GM23338 (cell line): ENCODE measurements at regions not wholly inside any gene's neighbourhood (a gene's known extent, or its start where the extent isn't known, plus 50 kb on each side); places are given as distances from the start of the nearest gene placed in this dataset.

Experiments used
- ATAC-seq: fragments of 200-7000 bp; cut with Tn5 transposase; 3 replicates; pipeline ENCODE4 v1.9.1; 2020
- DNase-seq: peaks from one replicate; pipeline ENCODE4 v3.0.0-alpha.2; 2015; ENCODE audit warnings: low spot score
- H2AFZ ChIP-seq: fragments of 200-600 bp; sonication (generic); 2 replicates; pipeline ENCODE4 v1.8.0; 2016; ENCODE audit warnings: antibody characterized with exemption, mild to moderate bottlenecking, moderate library complexity
- H3F3A ChIP-seq: fragments of 200-600 bp; sonication (generic); replicated peaks from 2 replicates; pipeline ENCODE4 v1.8.0; 2017; ENCODE audit warnings: antibody characterized with exemption, mixed run types, low read depth
- H3K27ac ChIP-seq: fragments of 200-600 bp; sonication (generic); 2 replicates; pipeline ENCODE4 v1.6.1; 2016; ENCODE audit warnings: low read depth
- H3K27me3 ChIP-seq: fragments of 200-600 bp; sonication (generic); 2 replicates; pipeline ENCODE4 v1.8.0; 2016; ENCODE audit warnings: mild to moderate bottlenecking, mixed run types, moderate library complexity; ENCODE audit not compliant: insufficient read depth
- H3K36me3 ChIP-seq: fragments of 200-600 bp; sonication (generic); 2 replicates; pipeline ENCODE4 v1.8.0; 2016; ENCODE audit warnings: mild to moderate bottlenecking; ENCODE audit not compliant: insufficient read depth
- H3K4me1 ChIP-seq: fragments of 200-600 bp; sonication (generic); 2 replicates; pipeline ENCODE4 v1.8.0; 2016; ENCODE audit warnings: mild to moderate bottlenecking, moderate library complexity; ENCODE audit not compliant: insufficient read depth
- H3K4me2 ChIP-seq: fragments of 200-600 bp; sonication (generic); 2 replicates; pipeline ENCODE4 v1.7.1; 2017; ENCODE audit warnings: mixed run types
- H3K4me3 ChIP-seq: fragments of 200-600 bp; sonication (generic); 2 replicates; pipeline ENCODE4 v1.6.1; 2016; ENCODE audit warnings: mixed run types
- H3K79me2 ChIP-seq: fragments of 200-600 bp; sonication (generic); replicated peaks from 2 replicates; pipeline ENCODE4 v1.8.0; 2017; ENCODE audit warnings: mild to moderate bottlenecking; ENCODE audit not compliant: insufficient read depth
- H3K9me2 ChIP-seq: fragments of 200-600 bp; sonication (generic); 2 replicates; pipeline ENCODE4 v1.8.0; 2017; ENCODE audit not compliant: insufficient read depth
- H4K20me1 ChIP-seq: fragments of 200-600 bp; sonication (generic); replicated peaks from 2 replicates; pipeline ENCODE4 v1.8.0; 2017; ENCODE audit warnings: mild to moderate bottlenecking; ENCODE audit not compliant: insufficient read depth
- H3K27ac Mint-ChIP-seq: 2 replicates; pipeline ENCODE4 v1.8.0; 2020; ENCODE audit warnings: inconsistent platforms, mild to moderate bottlenecking, moderate library complexity, mixed read lengths
- H3K27me3 Mint-ChIP-seq: 3 replicates; pipeline ENCODE4 v1.8.0; 2022; ENCODE audit warnings: low read depth, mild to moderate bottlenecking, moderate library complexity, mixed read lengths, inconsistent platforms; ENCODE audit not compliant: insufficient read depth, poor library complexity
- H3K36me3 Mint-ChIP-seq: 3 replicates; pipeline ENCODE4 v1.8.0; 2021; ENCODE audit warnings: low read depth, mild to moderate bottlenecking, inconsistent platforms, moderate library complexity, mixed read lengths
- H3K4me1 Mint-ChIP-seq: 3 replicates; pipeline ENCODE4 v1.8.0; 2020; ENCODE audit warnings: mild to moderate bottlenecking, inconsistent platforms, mixed read lengths
- H3K4me3 Mint-ChIP-seq: 3 replicates; pipeline ENCODE4 v1.8.0; 2021; ENCODE audit warnings: moderate library complexity, mild to moderate bottlenecking, inconsistent platforms, mixed read lengths
- H3K9me3 Mint-ChIP-seq: 3 replicates; pipeline ENCODE4 v1.8.0; 2020; ENCODE audit warnings: moderate library complexity, mild to moderate bottlenecking, inconsistent platforms, mixed read lengths
- POLR2AphosphoS5 ChIP-seq: IDR thresholded peaks from 2 replicates; pipeline ENCODE4 v1.6.1; 2016; ENCODE audit warnings: antibody characterized with exemption, low read depth
- STAT1 ChIP-seq: IDR thresholded peaks from one replicate; pipeline ENCODE4 v1.6.1; 2016; ENCODE audit warnings: antibody characterized with exemption; ENCODE audit not compliant: unreplicated experiment
- TF ChIP-seq, protein P1 (sequence below), 2 experiments: fragments of 200-600 bp in 1 of 2; sonication (generic) in 1 of 2; conservative IDR thresholded peaks; 2 replicates each; pipeline versions ENCODE4 v1.5.1 to v1.6.1; 2016 to 2017; ENCODE audit warnings: antibody characterized with exemption in 2 of 2, low read depth in 2 of 2, mild to moderate bottlenecking in 2 of 2, moderate library complexity in 1 of 2
- TF ChIP-seq, protein P2 (sequence below): fragments of 250-450 bp; sonication (Bioruptor Pico); IDR thresholded peaks from 2 replicates; pipeline ENCODE4 v1.5.0; 2020; ENCODE audit warnings: mild to moderate bottlenecking, moderate library complexity

GRCh38 chr13:55120631-55121030, 2020.1 kb upstream of the PRR20A start (continued):
- TF ChIP-seq, protein P1, sequence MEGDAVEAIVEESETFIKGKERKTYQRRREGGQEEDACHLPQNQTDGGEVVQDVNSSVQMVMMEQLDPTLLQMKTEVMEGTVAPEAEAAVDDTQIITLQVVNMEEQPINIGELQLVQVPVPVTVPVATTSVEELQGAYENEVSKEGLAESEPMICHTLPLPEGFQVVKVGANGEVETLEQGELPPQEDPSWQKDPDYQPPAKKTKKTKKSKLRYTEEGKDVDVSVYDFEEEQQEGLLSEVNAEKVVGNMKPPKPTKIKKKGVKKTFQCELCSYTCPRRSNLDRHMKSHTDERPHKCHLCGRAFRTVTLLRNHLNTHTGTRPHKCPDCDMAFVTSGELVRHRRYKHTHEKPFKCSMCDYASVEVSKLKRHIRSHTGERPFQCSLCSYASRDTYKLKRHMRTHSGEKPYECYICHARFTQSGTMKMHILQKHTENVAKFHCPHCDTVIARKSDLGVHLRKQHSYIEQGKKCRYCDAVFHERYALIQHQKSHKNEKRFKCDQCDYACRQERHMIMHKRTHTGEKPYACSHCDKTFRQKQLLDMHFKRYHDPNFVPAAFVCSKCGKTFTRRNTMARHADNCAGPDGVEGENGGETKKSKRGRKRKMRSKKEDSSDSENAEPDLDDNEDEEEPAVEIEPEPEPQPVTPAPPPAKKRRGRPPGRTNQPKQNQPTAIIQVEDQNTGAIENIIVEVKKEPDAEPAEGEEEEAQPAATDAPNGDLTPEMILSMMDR (conservative IDR thresholded peaks at IDR 0.05; ENCODE audit: low read depth in 2 of 2), result no peak

GRCh38 chr13:55155046-55155445, 1985.7 kb upstream of the PRR20A start:
- Histone ChIP-seq H3K27me3 (no peaks in the 10 kb centered on the region), H3K4me1 (0 out of 2 replicates have a peak, but pooled peaks cover 7% of the 10 kb centered on the region), H3K36me3 (no peaks in the 10 kb centered on the region), H4K20me1 (no peaks in the 10 kb centered on the region), H3K79me2 (no peaks in the 10 kb centered on the region), H2AFZ (no peak overlapping the region), H3K4me3 (no peak overlapping the region), H3F3A (no peaks in the 10 kb centered on the region), H3K4me2 (no peak overlapping the region), H3K9me2 (no peaks in the 10 kb centered on the region), H3K27ac (no peak overlapping the region)
- H3K27ac Mint-ChIP-seq, result no peak overlapping the region
- no peak overlapping the region for H3K4me3 Mint-ChIP-seq
- peaks cover 4% of the 10 kb centered on the region for H3K27me3 Mint-ChIP-seq
- H3K36me3 Mint-ChIP-seq, result peaks cover 20% of the 10 kb centered on the region
- peaks cover 24% of the 10 kb centered on the region for H3K9me3 Mint-ChIP-seq
- peaks cover 3% of the 10 kb centered on the region; the same call in 2 of the 3 replicates for H3K4me1 Mint-ChIP-seq
- no peak for ATAC-seq
- no peak for TF ChIP-seq POLR2AphosphoS5
- TF ChIP-seq, protein P2, sequence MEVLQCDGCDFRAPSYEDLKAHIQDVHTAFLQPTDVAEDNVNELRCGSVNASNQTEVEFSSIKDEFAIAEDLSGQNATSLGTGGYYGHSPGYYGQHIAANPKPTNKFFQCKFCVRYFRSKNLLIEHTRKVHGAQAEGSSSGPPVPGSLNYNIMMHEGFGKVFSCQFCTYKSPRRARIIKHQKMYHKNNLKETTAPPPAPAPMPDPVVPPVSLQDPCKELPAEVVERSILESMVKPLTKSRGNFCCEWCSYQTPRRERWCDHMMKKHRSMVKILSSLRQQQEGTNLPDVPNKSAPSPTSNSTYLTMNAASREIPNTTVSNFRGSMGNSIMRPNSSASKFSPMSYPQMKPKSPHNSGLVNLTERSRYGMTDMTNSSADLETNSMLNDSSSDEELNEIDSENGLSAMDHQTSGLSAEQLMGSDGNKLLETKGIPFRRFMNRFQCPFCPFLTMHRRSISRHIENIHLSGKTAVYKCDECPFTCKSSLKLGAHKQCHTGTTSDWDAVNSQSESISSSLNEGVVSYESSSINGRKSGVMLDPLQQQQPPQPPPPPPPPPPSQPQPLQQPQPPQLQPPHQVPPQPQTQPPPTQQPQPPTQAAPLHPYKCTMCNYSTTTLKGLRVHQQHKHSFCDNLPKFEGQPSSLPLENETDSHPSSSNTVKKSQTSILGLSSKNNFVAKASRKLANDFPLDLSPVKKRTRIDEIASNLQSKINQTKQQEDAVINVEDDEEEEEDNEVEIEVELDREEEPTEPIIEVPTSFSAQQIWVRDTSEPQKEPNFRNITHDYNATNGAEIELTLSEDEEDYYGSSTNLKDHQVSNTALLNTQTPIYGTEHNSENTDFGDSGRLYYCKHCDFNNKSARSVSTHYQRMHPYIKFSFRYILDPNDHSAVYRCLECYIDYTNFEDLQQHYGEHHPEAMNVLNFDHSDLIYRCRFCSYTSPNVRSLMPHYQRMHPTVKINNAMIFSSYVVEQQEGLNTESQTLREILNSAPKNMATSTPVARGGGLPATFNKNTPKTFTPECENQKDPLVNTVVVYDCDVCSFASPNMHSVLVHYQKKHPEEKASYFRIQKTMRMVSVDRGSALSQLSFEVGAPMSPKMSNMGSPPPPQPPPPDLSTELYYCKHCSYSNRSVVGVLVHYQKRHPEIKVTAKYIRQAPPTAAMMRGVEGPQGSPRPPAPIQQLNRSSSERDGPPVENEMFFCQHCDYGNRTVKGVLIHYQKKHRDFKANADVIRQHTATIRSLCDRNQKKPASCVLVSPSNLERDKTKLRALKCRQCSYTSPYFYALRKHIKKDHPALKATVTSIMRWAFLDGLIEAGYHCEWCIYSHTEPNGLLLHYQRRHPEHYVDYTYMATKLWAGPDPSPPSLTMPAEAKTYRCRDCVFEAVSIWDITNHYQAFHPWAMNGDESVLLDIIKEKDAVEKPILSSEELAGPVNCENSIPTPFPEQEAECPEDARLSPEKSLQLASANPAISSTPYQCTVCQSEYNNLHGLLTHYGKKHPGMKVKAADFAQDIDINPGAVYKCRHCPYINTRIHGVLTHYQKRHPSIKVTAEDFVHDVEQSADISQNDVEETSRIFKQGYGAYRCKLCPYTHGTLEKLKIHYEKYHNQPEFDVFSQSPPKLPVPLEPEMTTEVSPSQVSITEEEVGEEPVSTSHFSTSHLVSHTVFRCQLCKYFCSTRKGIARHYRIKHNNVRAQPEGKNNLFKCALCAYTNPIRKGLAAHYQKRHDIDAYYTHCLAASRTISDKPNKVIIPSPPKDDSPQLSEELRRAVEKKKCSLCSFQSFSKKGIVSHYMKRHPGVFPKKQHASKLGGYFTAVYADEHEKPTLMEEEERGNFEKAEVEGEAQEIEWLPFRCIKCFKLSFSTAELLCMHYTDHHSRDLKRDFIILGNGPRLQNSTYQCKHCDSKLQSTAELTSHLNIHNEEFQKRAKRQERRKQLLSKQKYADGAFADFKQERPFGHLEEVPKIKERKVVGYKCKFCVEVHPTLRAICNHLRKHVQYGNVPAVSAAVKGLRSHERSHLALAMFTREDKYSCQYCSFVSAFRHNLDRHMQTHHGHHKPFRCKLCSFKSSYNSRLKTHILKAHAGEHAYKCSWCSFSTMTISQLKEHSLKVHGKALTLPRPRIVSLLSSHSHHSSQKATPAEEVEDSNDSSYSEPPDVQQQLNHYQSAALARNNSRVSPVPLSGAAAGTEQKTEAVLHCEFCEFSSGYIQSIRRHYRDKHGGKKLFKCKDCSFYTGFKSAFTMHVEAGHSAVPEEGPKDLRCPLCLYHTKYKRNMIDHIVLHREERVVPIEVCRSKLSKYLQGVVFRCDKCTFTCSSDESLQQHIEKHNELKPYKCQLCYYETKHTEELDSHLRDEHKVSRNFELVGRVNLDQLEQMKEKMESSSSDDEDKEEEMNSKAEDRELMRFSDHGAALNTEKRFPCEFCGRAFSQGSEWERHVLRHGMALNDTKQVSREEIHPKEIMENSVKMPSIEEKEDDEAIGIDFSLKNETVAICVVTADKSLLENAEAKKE (CRISPR knock-in tag), result no peak
- no peak for TF ChIP-seq STAT1
- DNase-seq, result no peak
